NB4 (cell line): ENCODE measurements at regions not wholly inside any gene's neighbourhood (a gene's known extent, or its start where the extent isn't known, plus 50 kb on each side); places are given as distances from the start of the nearest gene placed in this dataset.

Experiments
- DNase-seq: peaks from one replicate; pipeline ENCODE4 v3.0.0; 2010; ENCODE audit warnings: low read depth
- H3K4me3 ChIP-seq: one replicate; pipeline ENCODE4 v1.5.1; 2011; ENCODE audit warnings: mild to moderate bottlenecking, low read depth, low read length, moderate library complexity
- CTCF ChIP-seq: IDR thresholded peaks from one replicate; pipeline ENCODE4 v1.5.1; 2012; ENCODE audit warnings: low read depth, low read length
- MAX ChIP-seq: IDR thresholded peaks from 2 replicates; pipeline ENCODE4 v1.6.1; 2011; ENCODE audit warnings: low read depth, low read length
- MYC ChIP-seq: IDR thresholded peaks from 2 replicates; pipeline ENCODE4 v1.6.1; 2011; ENCODE audit warnings: low read depth, low read length
- POLR2A ChIP-seq: IDR thresholded peaks from 2 replicates; pipeline ENCODE4 v1.6.1; 2011; ENCODE audit warnings: mild to moderate bottlenecking; ENCODE audit not compliant: insufficient read length; ENCODE audit errors: extremely low read depth

- H3K4me3 ChIP-seq: no peak overlapping the region
- no peak for DNase-seq
- TF ChIP-seq CTCF (no peak), POLR2A (no peak), MYC (no peak), MAX (no peak)
Observed at GRCh38 chr3:148079370-148079769, 618.3 kb upstream of the AGTR1 start.

DNA sequence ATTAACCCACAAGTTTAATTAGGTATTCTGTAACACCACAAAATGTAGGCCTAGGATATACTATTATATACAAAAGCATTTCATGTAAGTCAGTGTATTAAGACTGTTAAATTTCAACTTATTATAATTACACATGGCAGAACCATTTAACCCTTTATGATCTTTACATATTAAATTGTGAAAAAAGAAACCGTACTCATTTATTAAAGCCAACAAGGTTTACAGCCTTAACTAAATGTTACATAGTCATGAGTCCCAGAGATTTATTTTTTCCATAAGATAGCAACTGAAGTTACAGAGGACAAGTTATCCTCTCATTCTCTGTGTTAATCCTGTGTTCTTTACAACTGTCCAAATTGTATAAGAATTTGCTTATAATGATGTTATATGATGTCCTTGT is 615.8 kb upstream of the AGTR1 start:
- no peak overlapping the region for H3K4me3 ChIP-seq
- DNase-seq: no peak
- no peak for TF ChIP-seq CTCF

GRCh38 chr3:148082506-148083280 is 615.0 kb upstream of the AGTR1 start:
- no peak for DNase-seq
- H3K4me3 ChIP-seq: no peak overlapping the region

DNA sequence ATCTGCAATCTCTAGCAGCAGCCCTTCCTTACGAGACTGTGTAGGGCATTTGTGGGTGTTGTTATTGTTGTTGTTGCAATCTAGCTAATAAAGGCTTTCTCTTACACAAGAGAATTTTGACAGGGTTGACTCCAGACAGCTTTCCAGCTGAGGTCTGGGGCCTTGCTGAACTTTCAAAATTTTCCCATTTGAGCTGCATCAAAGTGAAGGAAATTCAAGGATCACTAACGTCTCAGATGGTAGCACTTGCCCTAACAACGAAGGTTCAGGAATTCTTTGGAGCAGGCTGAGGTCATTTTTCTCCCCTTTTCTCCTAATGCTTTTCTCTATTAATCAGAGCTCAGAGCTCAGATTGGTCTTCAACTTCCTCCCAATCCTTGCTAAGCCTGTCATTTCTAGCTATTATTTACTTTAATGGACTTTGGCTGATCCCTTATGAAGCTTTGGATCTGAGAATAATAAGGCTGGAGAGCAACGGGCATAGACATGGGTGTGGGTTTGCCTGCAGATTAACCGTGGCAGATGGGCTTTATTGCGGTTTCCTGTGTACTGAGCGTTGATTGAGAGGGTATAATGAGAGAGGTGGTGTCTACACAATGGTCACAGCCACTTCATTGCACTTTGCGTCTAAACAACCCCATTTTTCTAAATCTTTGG is 614.0 kb upstream of the AGTR1 start:
- DNase-seq: no peak
- no peak overlapping the region for H3K4me3 ChIP-seq
- TF ChIP-seq CTCF (no peak), POLR2A (no peak)

More at GRCh38 chr3:148082506-148083280, 615.0 kb upstream of the AGTR1 start:
- TF ChIP-seq MYC (no peak), CTCF (no peak), POLR2A (no peak)

DNA sequence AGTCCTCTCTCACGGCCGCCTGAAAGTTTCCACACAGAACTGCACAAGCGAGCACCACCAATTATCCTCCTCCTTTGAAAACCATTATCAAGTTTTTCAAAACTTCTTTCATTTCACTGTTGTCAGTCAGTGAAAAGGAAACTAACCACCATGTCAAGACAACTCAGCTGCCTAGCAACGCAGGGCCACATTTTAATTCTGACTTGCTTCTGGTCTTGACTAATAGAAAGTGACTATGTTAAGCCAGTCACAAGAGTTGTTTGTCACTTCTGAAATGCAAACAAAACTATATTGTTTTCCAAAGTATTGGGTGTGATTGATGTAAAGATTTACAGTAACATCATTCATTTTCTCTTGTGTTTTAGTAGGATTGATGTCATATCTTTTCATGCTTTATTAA is 612.8 kb upstream of the AGTR1 start:
- TF ChIP-seq CTCF (no peak), MAX (no peak), MYC (no peak), POLR2A (no peak)
- DNase-seq: no peak
- no peak overlapping the region for H3K4me3 ChIP-seq

DNA sequence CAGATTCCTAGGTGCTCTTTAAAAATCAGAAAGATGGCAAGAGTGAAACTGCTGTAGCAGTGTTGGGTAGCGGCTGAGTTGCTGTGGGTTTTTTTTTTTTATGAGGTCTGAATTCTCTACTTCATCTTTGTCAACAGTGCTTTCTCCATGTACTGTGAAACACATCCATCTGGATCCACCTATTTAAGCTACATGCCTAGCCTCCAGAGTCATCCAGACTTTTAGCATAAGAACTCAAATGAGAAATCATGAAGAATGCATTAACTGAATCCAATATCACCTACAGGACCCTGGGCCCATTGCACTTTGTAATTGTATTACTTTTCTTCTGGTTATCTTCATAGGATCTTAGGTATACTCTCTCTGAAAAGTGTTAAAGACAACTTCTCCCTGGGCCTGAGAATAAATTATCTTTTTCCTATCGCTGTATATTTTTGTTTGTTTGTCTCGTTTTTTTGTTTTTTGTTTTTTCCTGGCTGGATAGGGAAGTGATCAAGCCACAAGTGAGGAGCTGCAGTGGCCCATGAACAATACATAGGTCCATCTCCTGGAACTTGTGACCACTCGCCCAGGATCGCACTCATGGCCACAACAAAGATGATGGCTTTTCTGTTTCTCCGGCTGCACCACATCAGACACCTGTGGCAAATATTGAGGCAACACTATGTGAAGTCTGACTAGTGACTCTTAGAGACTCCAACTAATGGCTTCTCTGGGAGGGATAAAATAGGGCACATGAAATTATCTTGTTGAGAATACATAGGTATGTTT is 609.9 kb upstream of the AGTR1 start:
- DNase-seq: no peak
- no peak overlapping the region for H3K4me3 ChIP-seq
- no peak for TF ChIP-seq MYC
- no peak for TF ChIP-seq MAX
- no peak for TF ChIP-seq CTCF
- no peak for TF ChIP-seq POLR2A
